ENCODE measurements at regions not wholly inside any gene's neighbourhood (a gene's known extent, or its start where the extent isn't known, plus 50 kb on each side); places are given as distances from the start of the nearest gene placed in this dataset.
"Not testable (repeated sequence)": the region's sequence is repeated elsewhere in the genome, so short reads cannot be mapped to it uniquely, and the experiment has no call there.

DNA sequence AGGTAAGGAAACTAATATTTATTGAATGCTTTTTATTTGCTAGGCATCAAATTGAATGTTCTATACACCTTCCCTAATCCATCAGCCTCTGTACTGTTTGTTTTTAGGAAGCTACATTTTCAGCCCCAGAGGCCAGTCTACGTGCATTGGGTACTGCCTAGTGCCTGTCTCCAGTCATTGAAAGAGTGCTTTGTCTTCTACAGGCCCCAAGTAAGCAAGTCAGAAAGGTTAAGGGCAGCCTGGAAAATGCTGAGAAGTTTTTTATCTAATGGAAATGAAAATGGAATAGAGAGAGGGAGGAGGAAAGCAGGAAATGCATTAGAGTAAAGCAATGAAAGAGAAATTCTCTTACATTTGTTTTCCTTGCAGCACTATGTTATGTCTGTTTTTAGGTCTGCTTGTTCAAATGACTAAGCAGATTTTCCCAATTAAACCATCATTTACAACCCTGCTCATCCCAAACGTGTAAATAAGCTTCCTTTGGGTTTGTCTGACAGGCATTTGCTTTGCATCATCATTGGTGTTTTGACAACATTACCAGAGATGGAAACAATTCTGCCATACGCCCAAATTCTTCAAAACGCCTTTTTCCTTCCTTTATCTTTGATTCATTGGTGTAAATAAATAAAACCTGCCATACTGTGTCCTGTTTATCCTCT lies 116.0 kb upstream of the GOT2 start:
- H3K9me3 ChIP-seq, result no peaks in the 10 kb centered on the region
- H3K36me3 ChIP-seq, result no peaks in the 10 kb centered on the region
- ATAC-seq (ENCODE audit: low FRiP score in 2 of 2), result no peak
- DNase-seq, result no peak
- 42 to 66% methylated on average over 4 of the region's 4 CpGs for WGBS, 2 donors
- no peaks in the 10 kb centered on the region for H3K27me3 ChIP-seq
- TF ChIP-seq POLR2AphosphoS5 (IDR thresholded peaks at IDR 0.05) (no peak), POLR2A (IDR thresholded peaks at IDR 0.05) (no peak), EP300 (IDR thresholded peaks at IDR 0.05) (no peak)
- TF ChIP-seq, protein P1, sequence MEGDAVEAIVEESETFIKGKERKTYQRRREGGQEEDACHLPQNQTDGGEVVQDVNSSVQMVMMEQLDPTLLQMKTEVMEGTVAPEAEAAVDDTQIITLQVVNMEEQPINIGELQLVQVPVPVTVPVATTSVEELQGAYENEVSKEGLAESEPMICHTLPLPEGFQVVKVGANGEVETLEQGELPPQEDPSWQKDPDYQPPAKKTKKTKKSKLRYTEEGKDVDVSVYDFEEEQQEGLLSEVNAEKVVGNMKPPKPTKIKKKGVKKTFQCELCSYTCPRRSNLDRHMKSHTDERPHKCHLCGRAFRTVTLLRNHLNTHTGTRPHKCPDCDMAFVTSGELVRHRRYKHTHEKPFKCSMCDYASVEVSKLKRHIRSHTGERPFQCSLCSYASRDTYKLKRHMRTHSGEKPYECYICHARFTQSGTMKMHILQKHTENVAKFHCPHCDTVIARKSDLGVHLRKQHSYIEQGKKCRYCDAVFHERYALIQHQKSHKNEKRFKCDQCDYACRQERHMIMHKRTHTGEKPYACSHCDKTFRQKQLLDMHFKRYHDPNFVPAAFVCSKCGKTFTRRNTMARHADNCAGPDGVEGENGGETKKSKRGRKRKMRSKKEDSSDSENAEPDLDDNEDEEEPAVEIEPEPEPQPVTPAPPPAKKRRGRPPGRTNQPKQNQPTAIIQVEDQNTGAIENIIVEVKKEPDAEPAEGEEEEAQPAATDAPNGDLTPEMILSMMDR (IDR thresholded peaks at IDR 0.05), result no peak
- H3K27ac ChIP-seq, result no peak overlapping the region
- no peaks in the 10 kb centered on the region for H3K4me1 ChIP-seq
- H3K4me3 ChIP-seq, result no peak overlapping the region

DNA sequence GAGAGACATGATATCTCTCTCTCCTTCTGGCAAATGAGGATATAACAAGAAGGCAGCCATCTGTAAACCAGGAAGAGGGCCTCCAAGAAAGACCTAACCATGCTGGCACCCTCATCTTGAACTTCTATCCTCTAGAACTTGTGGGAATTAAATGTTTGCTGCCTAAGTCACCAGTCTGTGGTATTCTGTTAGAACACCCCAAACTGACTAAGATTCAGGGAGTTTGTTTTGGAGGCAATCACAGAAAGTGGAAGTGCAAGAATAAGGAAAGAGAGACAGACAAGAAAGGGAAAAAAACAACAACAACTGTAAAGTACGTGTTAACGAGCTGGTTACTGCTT lies 114.5 kb upstream of the GOT2 start:
- Histone ChIP-seq H3K27ac (no peak overlapping the region), H3K4me3 (no peak overlapping the region), H3K36me3 (no peaks in the 10 kb centered on the region), H3K4me1 (no peaks in the 10 kb centered on the region), H3K27me3 (no peaks in the 10 kb centered on the region), H3K9me3 (no peaks in the 10 kb centered on the region)
- TF ChIP-seq, protein P1 (IDR thresholded peaks at IDR 0.05), result no peak
- TF ChIP-seq EP300 (IDR thresholded peaks at IDR 0.05) (no peak), POLR2AphosphoS5 (IDR thresholded peaks at IDR 0.05) (no peak), POLR2A (IDR thresholded peaks at IDR 0.05) (no peak)
- WGBS, 2 donors, result 86 to 93% methylated on average over 2 of the region's 2 CpGs
- no peak for ATAC-seq (ENCODE audit: low FRiP score in 2 of 2)
- DNase-seq, result no peak

DNA sequence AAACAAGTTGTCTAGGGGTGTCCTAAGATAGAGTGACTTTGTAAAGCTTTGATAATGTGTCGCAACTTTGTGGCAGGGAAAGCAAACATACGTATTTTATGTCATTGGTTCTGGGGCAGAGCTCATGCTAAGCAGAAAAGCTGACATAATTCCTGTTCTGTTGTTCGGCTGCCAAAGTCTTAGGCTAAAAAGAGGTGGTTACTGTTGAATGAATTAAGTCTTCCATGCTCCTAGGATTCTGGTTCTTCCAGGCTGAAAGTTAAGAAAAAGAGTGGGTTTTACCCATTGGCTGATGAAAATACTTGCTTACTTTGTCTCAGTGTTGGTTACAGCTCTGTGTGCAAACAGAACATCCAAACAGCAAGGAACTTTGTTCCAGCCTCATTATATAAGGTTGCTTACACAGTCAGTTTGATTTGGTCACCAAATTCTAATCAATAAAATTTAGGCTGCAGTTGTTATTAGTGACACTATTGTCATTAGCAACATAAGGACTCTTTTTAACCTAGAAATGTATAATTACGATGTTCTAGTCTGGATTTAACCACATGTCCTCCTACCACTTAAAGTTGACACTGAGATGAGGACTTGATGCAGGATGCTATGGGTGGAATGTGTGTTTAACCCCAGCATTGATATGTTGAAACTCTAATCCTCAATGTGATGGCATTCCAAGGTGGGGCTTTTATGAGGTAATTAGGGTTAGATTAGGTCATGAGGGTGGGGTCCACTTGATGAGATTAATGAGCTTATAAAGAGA lies 114.0 kb upstream of the GOT2 start:
- no peak overlapping the region for H3K4me3 ChIP-seq
- WGBS, 2 donors, result 56 to 57% methylated on average over 4 of the region's 4 CpGs
- H3K9me3 ChIP-seq, result no peaks in the 10 kb centered on the region
- no peak for DNase-seq
- H3K4me1 ChIP-seq, result no peaks in the 10 kb centered on the region
- H3K27me3 ChIP-seq, result no peaks in the 10 kb centered on the region
- H3K36me3 ChIP-seq, result no peaks in the 10 kb centered on the region
- TF ChIP-seq EP300 (IDR thresholded peaks at IDR 0.05), result no peak
- TF ChIP-seq POLR2A (IDR thresholded peaks at IDR 0.05), result no peak
- peak in 1 of 2 donors; percentile 42 for ATAC-seq (ENCODE audit: low FRiP score in 2 of 2)
- H3K27ac ChIP-seq, result no peak overlapping the region

DNA sequence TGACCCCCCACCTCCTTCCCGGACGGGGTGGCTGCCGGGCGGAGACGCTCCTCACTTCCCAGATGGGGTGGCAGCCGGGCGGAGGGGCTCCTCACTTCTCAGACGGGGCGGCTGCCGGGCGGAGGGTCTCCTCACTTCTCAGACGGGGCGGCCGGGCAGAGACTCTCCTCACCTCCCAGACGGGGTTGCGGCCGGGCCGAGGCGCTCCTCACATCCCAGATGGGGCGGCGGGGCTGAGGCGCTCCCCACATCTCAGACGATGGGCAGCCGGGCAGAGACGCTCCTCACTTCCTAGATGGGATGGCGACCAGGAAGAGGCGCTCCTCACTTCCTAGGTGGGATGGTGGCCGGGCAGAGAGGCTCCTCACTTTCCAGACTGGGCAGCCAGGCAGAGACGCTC lies 112.1 kb upstream of the GOT2 start:
- H3K4me3 ChIP-seq; H3K9me3 ChIP-seq; H3K27me3 ChIP-seq; H3K4me1 ChIP-seq; H3K36me3 ChIP-seq; ATAC-seq (ENCODE audit: low FRiP score in 2 of 2); H3K27ac ChIP-seq: not testable (repeated sequence)
- WGBS, 2 donors, result 96 to 100% methylated on average over 3 to 18 of the region's 29 CpGs
- DNase-seq, result peak in 1 of 2 donors; percentile 61

DNA sequence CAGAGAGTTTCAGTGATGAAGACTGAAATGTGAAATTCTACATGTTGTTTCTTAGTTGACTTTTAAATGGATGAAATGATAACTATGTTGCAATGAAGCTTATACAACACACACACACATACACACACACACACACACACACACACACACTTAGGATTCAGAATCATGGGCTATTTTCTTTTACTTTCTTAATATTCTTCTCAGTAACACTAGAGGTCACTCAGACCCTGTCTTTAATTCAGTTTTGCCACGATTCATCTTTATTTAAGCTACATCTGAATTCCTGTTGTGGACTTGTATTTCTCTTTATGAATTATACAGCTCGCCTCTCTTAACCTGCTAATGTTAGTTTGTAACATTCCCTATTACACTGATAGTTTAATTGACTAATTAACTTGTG lies 109.6 kb upstream of the GOT2 start:
- no peak for ATAC-seq (ENCODE audit: low FRiP score in 2 of 2)

More for the DNA sequence above, 109.6 kb upstream of the GOT2 start:
- Histone ChIP-seq H3K36me3 (no peaks in the 10 kb centered on the region), H3K4me1 (no peaks in the 10 kb centered on the region), H3K27ac (no peak overlapping the region), H3K27me3 (no peaks in the 10 kb centered on the region), H3K9me3 (no peaks in the 10 kb centered on the region), H3K4me3 (no peak overlapping the region)
- no peak for DNase-seq
- 28 to 30% methylated on average over 2 of the region's 2 CpGs for WGBS, 2 donors
- TF ChIP-seq POLR2AphosphoS5 (IDR thresholded peaks at IDR 0.05) (no peak), EP300 (IDR thresholded peaks at IDR 0.05) (no peak)
- TF ChIP-seq, protein P1 (IDR thresholded peaks at IDR 0.05), result peak in 1 of 6 experiments; percentile 11

Measured in upper lobe of left lung (tissue), 6 donors.